Body of pancreas (tissue), 4 donors: ENCODE measurements at regions not wholly inside any gene's neighbourhood (a gene's known extent, or its start where the extent isn't known, plus 50 kb on each side); places are given as distances from the start of the nearest gene placed in this dataset.

Source experiments
- ATAC-seq: fragments of 150-250 bp; one replicate; pipeline ENCODE4 v1.9.1; 2016
- DNase-seq, 4 donors: peaks; one replicate each; pipeline ENCODE4 v3.0.0-alpha.2; 2019
- H3K27ac ChIP-seq, 4 donors: fragments of 200-600 bp; sonication (generic); 1 replicate in 3 of 4; 2 replicates in 1 of 4; pipeline versions ENCODE4 v1.5.1 to v1.6.1; 2016 to 2019; ENCODE audit warnings: mild to moderate bottlenecking in 1 of 4, mixed read lengths in 1 of 4, moderate library complexity in 1 of 4
- H3K27me3 ChIP-seq, 2 donors: fragments of 200-600 bp; sonication (generic); one replicate each; pipeline ENCODE4 v1.6.0; 2016; ENCODE audit warnings: mild to moderate bottlenecking in 1 of 2
- H3K36me3 ChIP-seq, 2 donors: fragments of 200-600 bp; sonication (generic); replicated peaks in 1 of 2; 2 replicates each; pipeline ENCODE4 v1.5.1; 2016; ENCODE audit warnings: low read depth in 2 of 2; ENCODE audit not compliant: insufficient read depth in 1 of 2
- H3K4me1 ChIP-seq: fragments of 200-600 bp; sonication (generic); one replicate; pipeline ENCODE4 v1.6.0; 2016
- H3K4me3 ChIP-seq, 2 donors: fragments of 200-600 bp; sonication (generic); 1 replicate in 1 of 2; 2 replicates in 1 of 2; pipeline ENCODE4 v1.5.1; 2016 to 2019
- H3K9me3 ChIP-seq, 3 donors: fragments of 200-600 bp; sonication (generic); 1 replicate in 2 of 3; 2 replicates in 1 of 3; pipeline ENCODE4 v1.5.1; 2016
- POLR2A ChIP-seq, 3 donors: fragments of 450-650 bp; IDR thresholded peaks; one replicate each; pipeline ENCODE4 v1.6.1; 2016; ENCODE audit warnings: antibody characterized with exemption in 3 of 3, mild to moderate bottlenecking in 2 of 3
- WGBS, 2 donors: methylation state at CpG; one replicate each; pipeline ENCODE4 v1.1.5; 2017; 5-methylcytosine and 5-hydroxymethylcytosine counted together
- intact Hi-C: fragments of 100-400 bp; cut with DNase I; formaldehyde crosslinking; loops from one replicate; pipeline ENCODE4 v1.15.1; 2023
- TF ChIP-seq, protein P1 (sequence below), 7 experiments: fragments of 450-650 bp in 4 of 7; fragments of 200-600 bp in 3 of 7; sonication (generic) in 3 of 7; IDR thresholded peaks; one replicate each; pipeline ENCODE4 v1.5.1; 2016 to 2019; ENCODE audit warnings: antibody characterized with exemption in 7 of 7

DNA sequence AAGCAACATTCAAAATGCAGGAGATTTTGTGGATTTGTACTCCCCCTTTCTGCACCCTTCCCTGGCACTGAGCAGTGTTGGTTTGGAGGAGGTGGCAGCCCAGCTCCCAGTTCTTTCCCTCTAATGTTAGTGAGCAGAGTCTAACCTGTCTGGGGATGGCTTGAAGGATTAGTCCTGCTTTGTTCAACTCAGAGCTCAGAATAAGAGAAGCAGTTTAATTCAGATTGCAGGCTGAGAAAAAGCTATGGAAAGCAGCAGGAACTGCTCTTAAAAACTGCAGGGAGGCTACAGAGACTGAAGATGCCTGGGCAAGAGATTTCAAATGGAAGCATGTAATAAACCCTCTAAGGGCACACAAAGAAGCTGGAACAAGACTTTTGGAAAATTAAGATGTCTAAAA is 223.4 kb upstream of the GGTLC1 start:
- H3K4me3 ChIP-seq, result no peak overlapping the region
- no peak overlapping the region for H3K27ac ChIP-seq
- no peaks in the 10 kb centered on the region for H3K4me1 ChIP-seq
- intact Hi-C loops, result no loop called here
- H3K36me3 ChIP-seq, result no peaks in the 10 kb centered on the region
- TF ChIP-seq, protein P1, sequence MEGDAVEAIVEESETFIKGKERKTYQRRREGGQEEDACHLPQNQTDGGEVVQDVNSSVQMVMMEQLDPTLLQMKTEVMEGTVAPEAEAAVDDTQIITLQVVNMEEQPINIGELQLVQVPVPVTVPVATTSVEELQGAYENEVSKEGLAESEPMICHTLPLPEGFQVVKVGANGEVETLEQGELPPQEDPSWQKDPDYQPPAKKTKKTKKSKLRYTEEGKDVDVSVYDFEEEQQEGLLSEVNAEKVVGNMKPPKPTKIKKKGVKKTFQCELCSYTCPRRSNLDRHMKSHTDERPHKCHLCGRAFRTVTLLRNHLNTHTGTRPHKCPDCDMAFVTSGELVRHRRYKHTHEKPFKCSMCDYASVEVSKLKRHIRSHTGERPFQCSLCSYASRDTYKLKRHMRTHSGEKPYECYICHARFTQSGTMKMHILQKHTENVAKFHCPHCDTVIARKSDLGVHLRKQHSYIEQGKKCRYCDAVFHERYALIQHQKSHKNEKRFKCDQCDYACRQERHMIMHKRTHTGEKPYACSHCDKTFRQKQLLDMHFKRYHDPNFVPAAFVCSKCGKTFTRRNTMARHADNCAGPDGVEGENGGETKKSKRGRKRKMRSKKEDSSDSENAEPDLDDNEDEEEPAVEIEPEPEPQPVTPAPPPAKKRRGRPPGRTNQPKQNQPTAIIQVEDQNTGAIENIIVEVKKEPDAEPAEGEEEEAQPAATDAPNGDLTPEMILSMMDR (IDR thresholded peaks at IDR 0.05), result no peak
- TF ChIP-seq POLR2A (IDR thresholded peaks at IDR 0.05), result no peak
- DNase-seq (no peak), ATAC-seq (no peak)
- no peaks in the 10 kb centered on the region for H3K27me3 ChIP-seq
- no peaks in the 10 kb centered on the region for H3K9me3 ChIP-seq

DNA sequence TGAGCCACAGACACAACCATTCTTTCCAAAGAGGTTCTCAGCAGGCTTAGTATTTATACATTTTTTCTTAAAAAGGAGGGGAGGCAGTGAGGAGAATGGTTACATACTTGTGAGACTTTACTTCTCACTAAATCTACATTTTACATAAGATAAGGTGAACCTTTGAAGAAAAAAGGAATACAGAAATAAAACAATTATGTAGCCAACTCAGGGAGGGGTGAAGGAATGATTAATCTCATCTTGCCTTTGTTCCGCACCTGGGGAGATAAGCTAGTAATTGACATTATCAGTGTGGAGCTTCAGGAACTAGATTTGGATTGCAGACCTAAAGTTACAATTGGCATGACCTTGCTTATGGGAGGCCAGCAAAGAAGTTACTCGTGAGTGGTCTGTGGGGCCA is 221.8 kb upstream of the GGTLC1 start:
- H3K27me3 ChIP-seq, result no peaks in the 10 kb centered on the region
- 35 to 44% methylated on average over 2 of the region's 2 CpGs for WGBS, 2 donors
- DNase-seq (no peak), ATAC-seq (no peak)
- H3K27ac ChIP-seq, result no peak overlapping the region
- intact Hi-C loops, result no loop called here
- H3K4me3 ChIP-seq, result no peak overlapping the region
- no peak for TF ChIP-seq POLR2A (IDR thresholded peaks at IDR 0.05)
- TF ChIP-seq, protein P1 (IDR thresholded peaks at IDR 0.05), result no peak
- no peaks in the 10 kb centered on the region for H3K36me3 ChIP-seq
- no peaks in the 10 kb centered on the region for H3K9me3 ChIP-seq
- no peaks in the 10 kb centered on the region for H3K4me1 ChIP-seq

DNA sequence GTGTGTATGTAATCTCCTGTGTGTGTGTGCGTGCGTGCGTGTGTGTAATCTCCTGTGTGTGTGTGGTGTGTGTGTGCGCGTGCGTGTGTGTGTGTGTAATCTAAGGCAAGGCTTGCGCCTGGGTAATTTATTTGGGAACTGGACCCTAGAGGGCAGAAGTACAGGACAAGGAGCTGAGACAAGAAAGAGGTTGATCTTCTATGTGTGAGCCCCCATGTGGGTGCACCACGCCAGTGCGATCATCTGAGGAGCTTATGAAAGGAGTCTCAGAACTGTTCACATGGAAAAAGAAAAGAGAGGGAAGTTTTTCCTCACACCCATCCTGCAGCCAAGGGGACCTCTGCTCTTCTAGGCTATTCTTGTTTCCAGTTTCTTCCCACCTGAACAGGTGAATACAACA is 220.1 kb upstream of the GGTLC1 start:
- TF ChIP-seq, protein P1 (IDR thresholded peaks at IDR 0.05), result no peak
- TF ChIP-seq POLR2A (IDR thresholded peaks at IDR 0.05), result no peak
- intact Hi-C loops, result no loop called here
- no peak overlapping the region for H3K4me3 ChIP-seq
- no peaks in the 10 kb centered on the region for H3K27me3 ChIP-seq
- 72 to 75% methylated on average over 7 to 9 of the region's 9 CpGs for WGBS, 2 donors
- no peaks in the 10 kb centered on the region for H3K9me3 ChIP-seq
- no peaks in the 10 kb centered on the region for H3K36me3 ChIP-seq
- no peaks in the 10 kb centered on the region for H3K4me1 ChIP-seq
- ATAC-seq, result no peak
- no peak for DNase-seq
- no peak overlapping the region for H3K27ac ChIP-seq

DNA sequence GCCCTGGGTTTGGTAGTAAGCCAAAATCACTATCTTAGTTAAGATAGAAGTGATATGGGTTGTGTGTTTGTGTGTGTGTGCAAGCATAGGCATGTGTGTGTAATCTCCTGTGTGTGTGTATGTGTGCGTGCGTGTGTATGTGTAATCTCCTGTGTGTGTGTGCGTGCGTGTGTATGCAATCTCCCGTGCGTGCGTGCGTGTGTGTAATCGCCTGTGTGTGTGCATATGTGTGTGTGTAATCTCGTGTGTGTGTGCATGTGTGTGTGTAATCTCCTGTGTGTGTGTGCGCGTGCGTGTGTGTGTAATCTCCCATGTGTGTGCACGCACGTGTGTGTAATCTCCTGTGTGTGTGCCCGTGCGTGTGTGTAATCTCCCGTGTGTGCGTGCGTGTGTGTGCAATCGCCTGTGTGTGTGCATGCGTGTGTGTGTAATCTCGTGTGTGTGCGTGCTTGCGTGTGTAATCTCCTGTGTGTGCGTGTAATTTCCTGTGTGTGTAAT is 219.3 kb upstream of the GGTLC1 start:
- TF ChIP-seq, protein P1 (IDR thresholded peaks at IDR 0.05), result no peak
- no peak for TF ChIP-seq POLR2A (IDR thresholded peaks at IDR 0.05)
- Histone ChIP-seq H3K9me3 (no peaks in the 10 kb centered on the region), H3K4me1 (no peaks in the 10 kb centered on the region), H3K36me3 (no peaks in the 10 kb centered on the region), H3K27ac (no peak overlapping the region), H3K27me3 (no peaks in the 10 kb centered on the region), H3K4me3 (no peak overlapping the region)
- intact Hi-C loops, result no loop called here
- ATAC-seq, result no peak
- no peak for DNase-seq
- WGBS, 2 donors, result 59 to 66% methylated on average over 23 to 26 of the region's 26 CpGs

DNA sequence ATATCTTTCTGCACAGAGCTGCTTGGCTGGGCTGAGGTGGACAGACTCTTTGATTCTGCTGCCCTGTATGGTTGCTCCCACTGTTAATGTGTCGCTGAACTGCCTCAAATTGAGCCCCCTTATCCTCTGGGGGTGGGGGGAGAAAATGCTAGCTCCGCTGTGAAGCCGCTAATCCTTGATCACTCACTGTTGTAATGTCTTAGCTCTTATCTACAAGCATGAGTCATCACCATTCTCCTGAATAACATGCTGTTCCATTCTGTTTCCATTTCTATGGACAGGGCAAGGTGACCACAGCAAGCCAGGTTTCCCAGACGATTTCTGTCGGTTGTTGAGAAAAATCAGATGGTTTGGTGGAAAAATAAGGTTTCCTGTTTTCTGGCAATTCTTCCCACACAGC is 218.4 kb upstream of the GGTLC1 start:
- intact Hi-C loops, result no loop called here
- H3K4me3 ChIP-seq, result no peak overlapping the region

More for the DNA sequence above, 218.4 kb upstream of the GGTLC1 start:
- H3K27me3 ChIP-seq, result no peaks in the 10 kb centered on the region
- DNase-seq, result no peak
- no peaks in the 10 kb centered on the region for H3K4me1 ChIP-seq
- no peak for TF ChIP-seq POLR2A (IDR thresholded peaks at IDR 0.05)
- TF ChIP-seq, protein P1 (IDR thresholded peaks at IDR 0.05), result no peak
- WGBS, 2 donors, result 47 to 50% methylated on average over 5 of the region's 5 CpGs
- H3K27ac ChIP-seq, result no peak overlapping the region
- H3K36me3 ChIP-seq, result no peaks in the 10 kb centered on the region
- no peak for ATAC-seq
- H3K9me3 ChIP-seq, result no peaks in the 10 kb centered on the region
